SU-DHL-6 (cell line): ENCODE measurements at regions not wholly inside any gene's neighbourhood (a gene's known extent, or its start where the extent isn't known, plus 50 kb on each side); places are given as distances from the start of the nearest gene placed in this dataset.

Source experiments
- H2AFZ ChIP-seq: fragments of 200-600 bp; sonication (generic); 2 replicates; pipeline ENCODE4 v1.6.1; 2014; ENCODE audit warnings: low read depth, mild to moderate bottlenecking, moderate library complexity, mixed read lengths, antibody characterized with exemption, low read length; ENCODE audit not compliant: severe bottlenecking
- H3F3A ChIP-seq: fragments of 200-600 bp; shearing (Covaris generic); 2 replicates; pipeline ENCODE4 v1.6.0; 2016; ENCODE audit warnings: antibody characterized with exemption, mild to moderate bottlenecking; ENCODE audit not compliant: insufficient read depth
- H3K27ac ChIP-seq: fragments of 200-600 bp; sonication (generic); 2 replicates; pipeline ENCODE4 v1.5.1; 2016; ENCODE audit warnings: low read depth, mild to moderate bottlenecking, low read length, moderate library complexity, mixed read lengths
- H3K27me3 ChIP-seq: fragments of 200-600 bp; sonication (generic), shearing (Covaris generic); 2 replicates; pipeline ENCODE4 v1.6.0; 2014; ENCODE audit warnings: mild to moderate bottlenecking, low read length
- H3K36me3 ChIP-seq: fragments of 200-600 bp; sonication (generic); 2 replicates; pipeline ENCODE4 v1.6.1; 2014; ENCODE audit warnings: mild to moderate bottlenecking, low read length, mixed read lengths
- H3K4me2 ChIP-seq: fragments of 300-600, 200-600 bp; shearing (Covaris generic), sonication (generic); 2 replicates; pipeline ENCODE4 v1.6.0; 2014; ENCODE audit warnings: low read length, low read depth, mild to moderate bottlenecking; ENCODE audit not compliant: poor library complexity, severe bottlenecking
- H3K4me3 ChIP-seq: fragments of 200-600 bp; sonication (generic); 2 replicates; pipeline ENCODE4 v1.5.1; 2014; ENCODE audit warnings: antibody characterized with exemption, low read length, mild to moderate bottlenecking, mixed read lengths; ENCODE audit not compliant: insufficient read depth, poor library complexity, severe bottlenecking
- H3K79me2 ChIP-seq: fragments of 200-600 bp; sonication (generic); 2 replicates; pipeline ENCODE4 v1.6.1; 2014; ENCODE audit warnings: mild to moderate bottlenecking, low read length, moderate library complexity; ENCODE audit not compliant: insufficient read depth
- H3K9ac ChIP-seq: fragments of 200-600 bp; sonication (generic); 2 replicates; pipeline ENCODE4 v1.7.0; 2014; ENCODE audit warnings: mild to moderate bottlenecking, low read length
- H3K9me2 ChIP-seq: fragments of 200-600 bp; sonication (generic); replicated peaks from 2 replicates; pipeline ENCODE4 v1.6.1; 2014; ENCODE audit warnings: low read length; ENCODE audit not compliant: insufficient read depth
- H3K9me3 ChIP-seq: fragments of 200-600 bp; sonication (generic); 2 replicates; pipeline ENCODE4 v1.6.1; 2014; ENCODE audit warnings: low read length, mixed read lengths; ENCODE audit not compliant: insufficient read depth
- H4K20me1 ChIP-seq: fragments of 200-600 bp; sonication (generic); 2 replicates; pipeline ENCODE4 v1.6.1; 2014; ENCODE audit warnings: low read depth, mild to moderate bottlenecking, antibody characterized with exemption, low read length, moderate library complexity, mixed read lengths
- EZH2phosphoT487 ChIP-seq: fragments of 200-600 bp; sonication (generic), shearing (Covaris generic); conservative IDR thresholded peaks from 2 replicates; pipeline ENCODE4 v1.6.1; 2018; ENCODE audit warnings: mild to moderate bottlenecking, antibody characterized with exemption, low read length, moderate library complexity, mixed read lengths
- TF ChIP-seq, protein P1 (sequence below): fragments of 200-600 bp; sonication (generic); IDR thresholded peaks from one replicate; pipeline ENCODE4 v1.5.1; 2017; ENCODE audit warnings: antibody characterized with exemption, mild to moderate bottlenecking, low read length, moderate library complexity; ENCODE audit not compliant: insufficient read depth, poor library complexity, severe bottlenecking

DNA sequence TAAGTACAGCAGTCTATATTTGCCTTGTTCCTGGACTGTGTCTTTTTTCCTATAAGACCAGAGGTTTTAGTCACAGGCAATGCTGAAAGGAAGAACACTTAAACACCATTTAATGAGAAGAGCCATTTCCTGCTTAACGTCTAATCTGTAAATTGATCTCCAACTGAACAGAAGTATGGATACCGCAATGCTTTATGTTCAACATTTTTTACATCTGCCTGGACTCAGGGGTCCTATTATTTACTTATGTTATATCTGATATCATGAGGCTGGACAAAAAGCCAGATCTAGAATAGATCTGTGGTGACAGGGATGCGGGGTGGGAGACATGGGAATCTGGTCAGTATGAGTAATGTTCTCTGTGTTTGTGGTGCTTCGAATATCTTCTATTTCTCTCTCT is 334.6 kb upstream of the MPDZ start:
- Histone ChIP-seq H4K20me1 (no peaks in the 10 kb centered on the region), H3K4me2 (no peak overlapping the region), H3K27ac (no peak overlapping the region), H3F3A (no peaks in the 10 kb centered on the region), H3K4me3 (no peak overlapping the region), H3K9ac (no peak overlapping the region), H3K27me3 (no peaks in the 10 kb centered on the region), H3K9me2 (no peaks in the 10 kb centered on the region), H3K9me3 (no peaks in the 10 kb centered on the region), H2AFZ (no peak overlapping the region), H3K79me2 (no peaks in the 10 kb centered on the region), H3K36me3 (no peaks in the 10 kb centered on the region)
- no peak for TF ChIP-seq EZH2phosphoT487
- TF ChIP-seq, protein P1, sequence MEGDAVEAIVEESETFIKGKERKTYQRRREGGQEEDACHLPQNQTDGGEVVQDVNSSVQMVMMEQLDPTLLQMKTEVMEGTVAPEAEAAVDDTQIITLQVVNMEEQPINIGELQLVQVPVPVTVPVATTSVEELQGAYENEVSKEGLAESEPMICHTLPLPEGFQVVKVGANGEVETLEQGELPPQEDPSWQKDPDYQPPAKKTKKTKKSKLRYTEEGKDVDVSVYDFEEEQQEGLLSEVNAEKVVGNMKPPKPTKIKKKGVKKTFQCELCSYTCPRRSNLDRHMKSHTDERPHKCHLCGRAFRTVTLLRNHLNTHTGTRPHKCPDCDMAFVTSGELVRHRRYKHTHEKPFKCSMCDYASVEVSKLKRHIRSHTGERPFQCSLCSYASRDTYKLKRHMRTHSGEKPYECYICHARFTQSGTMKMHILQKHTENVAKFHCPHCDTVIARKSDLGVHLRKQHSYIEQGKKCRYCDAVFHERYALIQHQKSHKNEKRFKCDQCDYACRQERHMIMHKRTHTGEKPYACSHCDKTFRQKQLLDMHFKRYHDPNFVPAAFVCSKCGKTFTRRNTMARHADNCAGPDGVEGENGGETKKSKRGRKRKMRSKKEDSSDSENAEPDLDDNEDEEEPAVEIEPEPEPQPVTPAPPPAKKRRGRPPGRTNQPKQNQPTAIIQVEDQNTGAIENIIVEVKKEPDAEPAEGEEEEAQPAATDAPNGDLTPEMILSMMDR, result no peak

DNA sequence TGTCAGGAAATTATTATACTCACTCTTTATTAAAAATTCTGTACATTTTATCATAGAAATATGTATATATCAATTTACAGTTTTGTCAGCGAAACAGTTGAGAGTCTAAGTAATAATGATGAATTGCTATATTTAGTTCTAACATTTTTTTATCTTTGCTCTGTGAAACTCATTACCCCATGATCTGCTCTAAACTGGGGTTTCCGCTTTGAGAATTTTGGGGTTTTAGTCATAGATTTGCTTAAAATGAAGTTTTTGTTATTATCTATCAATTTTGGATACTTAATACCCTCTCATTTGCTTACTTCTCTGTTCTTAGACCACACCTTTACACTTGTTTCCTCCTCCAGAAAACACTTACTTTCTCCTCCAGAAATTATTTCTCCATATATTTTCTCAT is 333.8 kb upstream of the MPDZ start:
- no peaks in the 10 kb centered on the region for H3K79me2 ChIP-seq
- H3K9ac ChIP-seq, result no peak overlapping the region
- H3F3A ChIP-seq, result no peaks in the 10 kb centered on the region
- H3K27ac ChIP-seq, result no peak overlapping the region
- H3K9me2 ChIP-seq, result no peaks in the 10 kb centered on the region
- H3K27me3 ChIP-seq, result no peaks in the 10 kb centered on the region
- H3K4me2 ChIP-seq, result no peak overlapping the region
- H3K36me3 ChIP-seq, result no peaks in the 10 kb centered on the region
- H3K9me3 ChIP-seq, result no peaks in the 10 kb centered on the region
- TF ChIP-seq, protein P1, result no peak
- no peak for TF ChIP-seq EZH2phosphoT487
- H3K4me3 ChIP-seq, result no peak overlapping the region
- H4K20me1 ChIP-seq, result no peaks in the 10 kb centered on the region
- no peak overlapping the region for H2AFZ ChIP-seq

DNA sequence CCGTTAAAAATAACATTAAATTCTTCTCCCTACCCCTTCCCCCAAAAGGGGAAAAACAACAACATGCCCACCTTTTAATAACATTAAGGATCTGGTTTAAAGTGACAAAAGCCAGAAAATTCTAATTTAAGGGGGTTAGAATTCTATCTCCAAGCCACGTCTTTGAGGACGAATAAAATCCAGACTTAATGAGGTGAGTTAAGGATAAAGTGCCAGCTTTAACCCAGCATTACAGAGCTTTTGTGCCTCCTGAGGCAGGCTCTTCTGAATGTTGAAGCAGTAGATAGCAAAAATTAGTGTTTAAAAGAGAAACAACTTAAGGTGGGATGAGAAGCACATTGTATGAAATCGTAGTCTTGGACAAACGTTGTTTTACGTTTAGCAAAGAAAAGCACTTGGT is 329.0 kb upstream of the MPDZ start:
- Histone ChIP-seq H3K27me3 (no peaks in the 10 kb centered on the region), H3K9me2 (no peaks in the 10 kb centered on the region), H3K4me3 (no peak overlapping the region), H3K79me2 (no peaks in the 10 kb centered on the region), H3K9me3 (no peaks in the 10 kb centered on the region), H3F3A (no peaks in the 10 kb centered on the region), H4K20me1 (no peaks in the 10 kb centered on the region), H2AFZ (no peak overlapping the region), H3K27ac (no peak overlapping the region), H3K9ac (no peak overlapping the region), H3K36me3 (no peaks in the 10 kb centered on the region), H3K4me2 (no peak overlapping the region)
- TF ChIP-seq, protein P1, result no peak
- no peak for TF ChIP-seq EZH2phosphoT487
